ENCODE measurements at regions not wholly inside any gene's neighbourhood (a gene's known extent, or its start where the extent isn't known, plus 50 kb on each side); places are given as distances from the start of the nearest gene placed in this dataset.

GRCh38 chr13:23488442-23488841 is 54.9 kb upstream of the SACS start:
- H3K4me1 ChIP-seq (ENCODE audit: control insufficient read depth in 4 of 4, insufficient read depth in 4 of 4, low read length in 3 of 4), result peaks cover 0 to 2% (median 0%) of the 10 kb centered on the region in 4 donors
- no peaks in the 10 kb centered on the region for H3K36me3 ChIP-seq (ENCODE audit: control insufficient read depth in 4 of 4, insufficient read depth in 3 of 4, low read depth in 1 of 4, low read length in 3 of 4)
- TF ChIP-seq RAD21 (IDR thresholded peaks at IDR 0.05) (no peak), GABPA (IDR thresholded peaks at IDR 0.05 in 1 of 2, conservative IDR thresholded peaks at IDR 0.05 in 1 of 2) (no peak), TAF1 (conservative IDR thresholded peaks at IDR 0.05) (no peak), FOXA1 (IDR thresholded peaks at IDR 0.05) (no peak), RXRA (IDR thresholded peaks at IDR 0.05) (no peak), ATF3 (IDR thresholded peaks at IDR 0.05) (no peak), NR2F2 (IDR thresholded peaks at IDR 0.05) (no peak), HNF4G (IDR thresholded peaks at IDR 0.05) (no peak)
- peaks cover 0 to 5% (median 0%) of the 10 kb centered on the region in 4 donors for H3K27me3 ChIP-seq (ENCODE audit: control insufficient read depth in 4 of 4, insufficient read depth in 4 of 4, low read length in 3 of 4)
- WGBS, result 30% methylated on average over 6 of the region's 6 CpGs
- H3K27ac ChIP-seq (ENCODE audit: low read depth in 1 of 2, low read length in 2 of 2), result no peak overlapping the region
- no peak for DNase-seq (ENCODE audit: low spot score)
- H3K4me3 ChIP-seq (ENCODE audit: low read depth in 1 of 3, low read length in 3 of 3), result no peak overlapping the region
- no peaks in the 10 kb centered on the region for H3K9me3 ChIP-seq (ENCODE audit: control insufficient read depth in 4 of 4, low read length in 3 of 4)
- H3K9ac ChIP-seq (ENCODE audit: low read depth in 1 of 2, low read length in 2 of 2), result no peak overlapping the region

GRCh38 chr13:23496255-23496654 is 62.8 kb upstream of the SACS start:
- 78% methylated on average over 2 of the region's 2 CpGs for WGBS
- H3K9ac ChIP-seq (ENCODE audit: low read depth in 1 of 2, low read length in 2 of 2), result no peak overlapping the region

More at GRCh38 chr13:23496255-23496654, 62.8 kb upstream of the SACS start:
- H3K4me3 ChIP-seq (ENCODE audit: low read depth in 1 of 3, low read length in 3 of 3), result no peak overlapping the region
- DNase-seq (ENCODE audit: low spot score), result no peak
- TF ChIP-seq NR2F2 (IDR thresholded peaks at IDR 0.05) (no peak), TAF1 (conservative IDR thresholded peaks at IDR 0.05) (no peak), YY1 (IDR thresholded peaks at IDR 0.05) (no peak), MAX (IDR thresholded peaks at IDR 0.05) (no peak), RAD21 (IDR thresholded peaks at IDR 0.05) (no peak), ZBTB33 (IDR thresholded peaks at IDR 0.05) (no peak), SP1 (IDR thresholded peaks at IDR 0.05) (no peak), HNF4G (IDR thresholded peaks at IDR 0.05) (no peak), HNF4A (conservative IDR thresholded peaks at IDR 0.05) (no peak), GABPA (IDR thresholded peaks at IDR 0.05 in 1 of 2, conservative IDR thresholded peaks at IDR 0.05 in 1 of 2) (no peak), FOXA2 (IDR thresholded peaks at IDR 0.05) (no peak), REST (IDR thresholded peaks at IDR 0.05) (no peak), EGR1 (IDR thresholded peaks at IDR 0.05; ENCODE audit: low read depth in 2 of 2) (no peak)
- H3K4me1 ChIP-seq (ENCODE audit: control insufficient read depth in 4 of 4, insufficient read depth in 4 of 4, low read length in 3 of 4), result no peaks in the 10 kb centered on the region
- no peaks in the 10 kb centered on the region for H3K9me3 ChIP-seq (ENCODE audit: control insufficient read depth in 4 of 4, low read length in 3 of 4)
- no peak overlapping the region for H3K27ac ChIP-seq (ENCODE audit: low read depth in 1 of 2, low read length in 2 of 2)
- no peaks in the 10 kb centered on the region for H3K36me3 ChIP-seq (ENCODE audit: control insufficient read depth in 4 of 4, insufficient read depth in 3 of 4, low read depth in 1 of 4, low read length in 3 of 4)
- peaks cover 0 to 3% (median 0%) of the 10 kb centered on the region in 4 donors for H3K27me3 ChIP-seq (ENCODE audit: control insufficient read depth in 4 of 4, insufficient read depth in 4 of 4, low read length in 3 of 4)
